HK-2 (cell line): ENCODE measurements at regions not wholly inside any gene's neighbourhood (a gene's known extent, or its start where the extent isn't known, plus 50 kb on each side); places are given as distances from the start of the nearest gene placed in this dataset.
"Not testable (repeated sequence)": the region's sequence is repeated elsewhere in the genome, so short reads cannot be mapped to it uniquely, and the experiment has no call there.

Source experiments
- DNase-seq: peaks from one replicate; pipeline ENCODE4 v3.0.0-alpha.2; 2018; ENCODE audit not compliant: unreplicated experiment

DNA sequence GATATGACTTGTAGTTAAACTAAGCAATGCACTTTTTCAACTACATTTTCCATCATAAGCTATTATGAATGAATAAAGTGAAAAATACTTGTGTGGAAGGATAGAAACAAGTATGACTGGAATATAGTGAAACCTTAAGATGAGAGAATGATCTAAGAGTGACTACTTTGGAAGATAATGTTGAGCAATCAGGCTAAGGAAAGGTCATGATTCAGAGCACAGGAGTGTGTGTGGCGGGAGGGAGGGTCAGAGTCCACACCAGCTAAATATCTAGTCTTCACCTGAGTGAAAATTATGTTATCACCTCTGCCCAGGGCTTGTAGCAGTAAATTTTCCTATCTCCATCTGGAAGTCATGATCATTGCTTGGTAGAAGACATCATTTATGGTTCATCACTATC, 833.4 kb upstream of the ATXN8OS start:
- no peak for DNase-seq

DNA sequence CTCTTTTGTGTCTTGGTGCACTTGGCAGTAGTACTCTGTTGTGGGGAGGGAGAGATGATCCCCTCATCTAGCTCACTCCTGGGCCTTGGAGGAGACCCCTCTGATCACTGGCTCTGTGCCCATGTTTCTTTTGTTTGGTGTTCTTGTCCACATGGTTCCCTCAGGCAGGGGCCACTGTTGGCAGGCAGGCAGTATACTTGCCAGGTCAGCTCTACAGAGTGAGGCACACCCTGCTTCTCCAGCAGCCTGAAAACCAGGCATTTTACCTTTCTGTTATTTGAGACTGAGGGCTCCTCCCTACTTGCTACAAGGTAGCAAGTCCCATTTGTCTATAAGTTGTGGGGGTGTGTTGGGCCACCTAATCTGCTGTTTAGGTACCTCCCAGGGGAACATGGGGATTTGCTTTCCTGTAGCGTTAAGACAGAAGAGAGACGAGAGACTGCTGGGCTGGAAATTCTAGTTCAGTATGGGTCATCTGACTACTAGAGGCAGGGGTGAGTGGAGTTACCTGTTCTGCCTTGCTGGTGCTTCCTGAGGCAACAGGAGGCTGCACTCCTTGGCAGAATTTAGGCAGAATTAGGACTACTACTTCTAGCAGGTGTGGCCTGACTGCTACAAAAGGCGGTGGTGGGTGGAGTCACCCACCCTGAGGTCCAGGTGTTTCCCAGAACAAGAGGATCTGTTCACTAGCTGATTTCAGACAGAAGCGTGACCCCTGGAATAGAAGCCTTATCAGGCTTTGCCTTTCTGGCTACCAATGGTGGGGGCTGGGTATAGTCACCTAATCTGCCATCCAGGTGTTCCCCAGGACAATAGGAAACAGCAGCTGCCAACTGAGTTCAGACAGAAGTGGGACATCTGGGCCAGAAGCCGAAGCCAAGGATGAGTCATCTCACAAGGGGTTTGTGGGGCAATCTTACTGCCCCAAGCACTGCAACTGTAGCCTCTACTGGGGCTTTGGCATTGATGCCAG, 843.0 kb upstream of the ATXN8OS start:
- DNase-seq = no peak

DNA sequence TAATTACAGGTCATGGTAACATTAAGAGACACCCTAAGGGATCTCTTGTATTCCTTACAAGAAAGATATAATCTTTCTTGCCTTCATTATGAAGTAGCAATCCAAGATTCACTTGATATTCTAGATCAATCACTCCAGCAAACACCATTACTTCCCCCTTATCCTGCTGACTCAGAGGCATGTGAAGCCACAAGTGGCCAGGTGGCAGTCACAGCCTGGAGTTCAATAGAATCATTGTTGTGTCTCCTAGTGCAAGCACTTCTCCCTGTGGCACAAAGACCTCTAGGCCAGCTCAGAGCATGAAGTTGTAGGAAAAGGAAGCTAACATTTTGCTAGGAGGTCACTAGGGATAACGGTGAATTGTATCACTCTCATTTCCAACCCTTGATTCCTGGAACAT, 864.3 kb upstream of the ATXN8OS start:
- DNase-seq = no peak

DNA sequence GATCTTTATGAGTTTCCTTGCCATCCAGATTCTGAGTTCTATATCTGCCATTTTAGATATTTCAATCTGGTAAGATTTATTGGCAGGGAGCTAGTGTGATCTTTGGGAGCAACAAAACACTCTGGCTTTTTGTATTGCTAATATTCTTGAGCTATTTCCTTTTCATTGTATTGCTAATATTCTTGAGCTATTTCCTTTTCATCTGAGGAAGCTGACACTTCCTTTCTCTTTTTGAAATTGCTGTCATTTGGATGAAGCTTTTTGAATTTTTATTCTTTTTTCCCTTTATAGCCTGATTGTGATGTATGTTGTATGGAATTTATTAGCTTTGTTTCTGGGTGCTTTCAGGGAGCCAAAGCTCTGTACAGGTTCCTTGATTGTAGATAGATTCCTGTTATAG, 873.5 kb upstream of the ATXN8OS start:
- DNase-seq = no peak

DNA sequence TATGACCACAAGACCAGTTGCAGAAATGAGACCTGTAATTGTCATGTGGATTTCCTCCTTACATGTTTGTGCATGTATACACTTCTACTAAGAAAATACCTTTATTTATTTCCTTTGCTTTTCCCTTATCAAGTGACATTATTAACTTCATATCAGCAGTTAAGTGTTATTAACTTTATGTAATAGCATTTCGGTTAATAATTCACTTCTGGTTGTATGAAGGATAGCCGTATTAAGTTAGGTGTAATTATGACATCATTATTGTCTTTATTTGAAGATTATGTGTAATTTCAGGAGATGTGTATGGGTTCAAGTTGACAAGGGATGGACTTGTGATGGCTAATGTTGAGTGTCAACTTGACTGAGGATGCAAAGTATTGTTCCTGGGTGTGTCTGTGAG, 881.2 kb upstream of the ATXN8OS start:
- DNase-seq = no peak

DNA sequence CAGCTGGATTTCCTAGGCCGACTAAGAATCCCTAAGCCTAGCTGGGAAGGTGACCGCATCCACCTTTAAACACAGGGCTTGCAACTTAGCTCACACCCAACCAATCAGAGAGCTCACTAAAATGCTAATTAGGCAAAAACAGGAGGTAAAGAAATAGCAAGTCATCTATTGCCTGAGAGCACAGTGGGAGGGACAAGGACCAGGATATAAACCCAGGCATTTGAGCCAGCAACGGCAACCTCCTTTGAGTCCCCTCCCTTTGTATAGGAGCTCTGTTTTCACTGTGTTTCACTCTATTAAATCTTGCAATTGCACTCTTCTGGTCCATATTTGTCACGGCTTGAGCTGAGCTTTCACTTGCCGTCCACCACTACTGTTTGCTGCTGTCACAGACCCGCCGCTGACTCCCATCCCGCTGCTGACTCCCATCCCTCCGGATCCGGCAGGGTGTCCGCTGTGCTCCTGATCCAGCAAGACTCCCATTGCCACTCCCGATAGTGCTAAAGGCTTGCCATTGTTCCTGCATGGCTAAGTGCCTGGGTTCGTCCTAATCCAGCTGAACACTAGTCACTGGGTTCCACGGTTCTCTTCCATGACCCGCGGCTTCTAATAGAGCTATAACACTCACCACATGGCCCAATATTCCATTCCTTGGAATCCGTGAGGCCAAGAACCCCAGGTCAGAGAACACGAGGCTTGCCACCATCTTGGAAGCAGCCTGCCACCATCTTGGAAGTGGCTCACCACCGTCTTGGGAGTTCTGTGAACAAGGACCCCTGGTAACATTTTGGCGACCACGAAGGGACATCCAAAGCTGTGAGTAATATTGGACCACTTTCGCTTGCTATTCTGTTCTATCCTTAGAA, 885.8 kb upstream of the ATXN8OS start:
- not testable (repeated sequence) for DNase-seq

DNA sequence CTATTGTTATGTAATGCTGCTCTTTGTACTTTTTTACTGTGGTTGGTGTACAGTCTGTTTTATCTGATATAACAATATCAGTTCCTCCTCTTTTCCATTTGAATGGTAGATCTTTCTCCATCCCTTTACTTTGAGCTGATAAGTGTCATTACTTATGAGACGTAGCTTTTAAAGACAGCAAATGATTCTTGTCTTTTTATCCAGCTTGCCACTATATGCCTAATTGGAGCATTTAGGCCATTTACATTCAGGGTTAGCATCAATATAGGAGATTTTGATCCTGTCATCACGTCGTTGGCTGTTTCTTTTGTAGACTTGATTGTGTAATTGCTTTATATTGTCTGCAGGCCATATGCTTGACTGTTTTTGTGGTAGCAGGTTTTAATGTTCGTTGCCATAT, 894.2 kb upstream of the ATXN8OS start:
- no peak for DNase-seq

DNA sequence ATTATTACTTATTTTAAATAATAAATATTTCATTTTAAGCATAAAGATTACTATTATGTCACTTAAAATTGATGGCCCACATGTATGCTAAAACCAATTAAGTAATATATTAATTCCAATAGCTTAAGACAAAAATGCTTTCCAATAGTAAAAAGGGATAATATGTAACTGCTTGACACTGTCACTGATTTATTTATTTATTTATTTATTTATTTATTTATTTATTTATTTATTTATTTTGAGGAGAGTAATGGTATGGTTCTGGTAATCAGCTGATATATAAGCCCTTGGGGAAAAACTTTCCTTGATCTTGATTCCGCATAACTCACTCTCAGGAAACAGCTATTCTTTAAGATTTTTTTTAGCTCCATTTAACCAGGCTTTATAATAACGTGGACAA, 903.0 kb upstream of the ATXN8OS start:
- no peak for DNase-seq

DNA sequence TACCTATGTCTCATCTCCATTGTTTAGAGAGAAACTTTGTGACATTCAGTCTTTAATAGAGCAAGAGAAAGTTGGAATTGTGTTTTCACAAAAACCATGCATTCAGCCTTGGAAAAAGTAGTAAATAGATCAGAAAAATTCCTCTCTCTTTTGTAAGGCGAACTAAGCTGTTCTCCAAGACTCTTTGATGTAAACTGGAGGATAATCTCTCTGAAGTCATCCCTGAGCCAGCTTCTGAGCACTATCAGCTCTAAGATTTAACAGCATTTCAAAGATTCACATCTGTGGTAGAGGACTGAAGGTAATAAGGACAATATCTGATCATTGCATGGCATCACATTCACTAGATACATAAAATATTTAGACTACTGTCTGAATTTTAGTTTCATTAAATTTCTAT, 904.6 kb upstream of the ATXN8OS start:
- DNase-seq = no peak

DNA sequence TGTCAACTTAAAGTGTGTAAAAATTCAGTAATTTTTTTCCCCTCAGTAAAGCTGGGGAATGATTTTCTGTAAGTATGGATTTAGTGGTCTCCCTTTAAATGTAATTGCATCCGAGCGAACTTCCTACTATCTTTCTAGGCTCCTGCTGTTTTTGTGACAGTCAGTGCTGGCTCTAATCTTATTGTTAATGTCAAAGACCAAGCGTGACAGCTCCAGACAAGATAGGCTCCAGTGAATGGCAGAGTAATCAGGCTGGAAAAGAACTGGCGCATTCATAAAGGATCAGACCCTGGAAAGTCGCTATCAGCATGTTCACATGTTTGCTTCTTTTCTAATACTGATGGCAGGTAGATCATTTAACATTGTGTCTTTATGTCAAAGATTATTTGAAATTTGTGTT, 908.0 kb upstream of the ATXN8OS start:
- no peak for DNase-seq

DNA sequence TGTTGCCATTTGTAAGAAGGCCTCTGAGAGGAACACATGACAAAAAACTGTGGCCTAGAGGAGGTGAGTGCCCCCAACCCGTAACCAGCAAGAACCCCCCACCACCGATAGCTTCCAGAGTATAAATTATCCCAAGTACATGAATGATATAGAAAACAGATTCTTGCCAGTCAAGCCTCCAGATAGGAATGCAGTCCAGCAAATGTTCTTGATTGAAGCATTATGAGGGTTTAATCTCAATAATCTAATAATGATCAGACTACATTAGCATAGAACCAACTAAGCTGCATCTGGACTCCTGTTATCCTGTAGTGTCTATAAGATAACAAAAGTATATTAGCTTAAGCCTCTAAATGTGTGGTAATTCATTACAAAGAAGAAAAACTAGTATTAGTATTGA, 908.9 kb upstream of the ATXN8OS start:
- no peak for DNase-seq

DNA sequence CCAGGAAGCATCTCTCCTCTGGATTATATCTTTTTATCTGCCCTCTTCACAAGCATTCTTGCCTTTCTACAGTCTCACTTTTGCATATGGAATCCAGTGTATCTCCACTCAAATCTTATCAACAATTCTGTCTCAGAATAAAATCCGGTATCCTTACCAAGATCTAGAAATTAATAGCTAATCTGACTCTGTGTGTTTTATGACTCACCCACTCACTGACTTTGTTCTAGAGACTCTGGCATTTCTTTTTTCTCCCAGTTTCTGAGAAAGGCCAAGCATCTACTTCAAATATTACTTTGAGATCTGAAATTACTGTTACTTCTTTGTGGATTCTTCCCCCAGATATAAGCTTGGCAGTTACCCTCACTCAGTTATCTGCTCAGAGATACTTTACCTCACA, 913.5 kb upstream of the ATXN8OS start:
- DNase-seq = no peak

DNA sequence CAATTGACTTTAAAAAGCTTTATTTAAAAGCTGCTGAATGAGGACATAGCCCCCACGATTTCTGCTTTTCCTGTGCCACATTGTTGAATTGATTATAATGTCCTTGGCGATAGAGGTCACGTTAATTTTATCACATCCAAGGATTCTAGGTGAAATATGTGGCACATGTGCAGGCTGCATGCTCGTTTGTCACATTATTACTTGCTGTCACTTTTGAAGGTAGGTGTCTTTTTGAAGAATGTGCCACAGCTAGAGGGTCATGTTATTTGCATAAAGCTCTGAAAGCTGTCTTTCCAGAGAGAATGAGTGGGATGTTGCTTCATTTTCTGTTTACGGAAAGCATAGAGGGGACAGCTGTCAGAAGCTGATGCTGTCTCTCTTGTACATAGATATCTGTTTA, 927.6 kb upstream of the ATXN8OS start:
- DNase-seq = no peak

DNA sequence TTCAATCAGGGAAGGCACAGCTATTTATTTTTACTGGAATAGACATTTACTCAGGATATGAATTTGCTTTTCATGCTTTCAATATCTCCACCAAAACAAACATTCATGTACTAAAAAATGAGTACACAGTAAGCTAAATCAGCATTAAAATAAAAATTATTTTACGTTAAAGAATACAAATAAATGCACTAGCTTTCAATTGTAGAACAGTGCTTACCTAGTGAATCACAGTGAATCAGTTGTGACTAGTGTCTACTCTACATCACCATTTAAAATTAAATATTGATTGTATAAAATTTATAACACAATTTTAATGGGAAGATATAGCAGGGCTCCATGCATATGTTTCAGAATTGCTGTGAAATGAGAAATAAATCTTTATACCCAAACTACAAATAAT, 929.6 kb upstream of the ATXN8OS start:
- no peak for DNase-seq

DNA sequence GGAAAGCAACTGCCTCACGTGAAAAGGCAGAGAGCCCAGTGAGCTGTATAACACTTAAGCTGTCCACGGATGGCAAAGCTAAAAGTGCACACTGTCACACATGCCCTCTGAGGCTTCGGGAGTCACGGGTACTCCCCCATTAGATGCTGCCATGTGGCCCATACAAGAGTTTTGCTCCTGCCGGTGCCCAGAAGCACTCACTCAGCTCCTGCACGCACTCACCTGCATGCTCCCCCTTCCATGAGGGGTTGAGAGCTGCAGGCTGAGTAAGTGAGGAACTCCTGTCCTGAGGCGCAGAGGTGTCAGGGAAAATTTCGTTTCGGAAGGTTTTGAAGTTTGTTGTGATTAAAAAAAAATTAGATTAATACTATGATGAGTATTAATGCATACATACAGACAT, 939.2 kb upstream of the ATXN8OS start:
- DNase-seq = no peak

DNA sequence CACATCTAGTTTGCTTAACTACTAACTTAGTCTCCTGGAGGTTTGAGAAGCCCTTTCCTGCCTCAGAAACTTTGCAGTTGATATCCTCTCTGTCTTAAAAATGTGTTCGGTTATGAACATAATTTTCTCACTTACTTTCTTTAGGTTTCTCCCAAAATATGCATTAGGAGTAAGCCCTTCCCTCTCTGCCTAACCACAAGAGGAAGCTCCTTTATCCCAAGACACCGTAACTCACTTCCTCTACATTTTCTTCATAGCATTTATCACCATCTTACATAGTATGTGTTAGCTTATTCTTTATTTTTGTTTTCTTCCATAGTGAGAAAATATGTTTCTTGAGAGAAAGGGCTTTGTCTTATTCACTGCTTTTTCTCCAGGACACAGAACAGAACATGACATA, 952.5 kb upstream of the ATXN8OS start:
- no peak for DNase-seq

DNA sequence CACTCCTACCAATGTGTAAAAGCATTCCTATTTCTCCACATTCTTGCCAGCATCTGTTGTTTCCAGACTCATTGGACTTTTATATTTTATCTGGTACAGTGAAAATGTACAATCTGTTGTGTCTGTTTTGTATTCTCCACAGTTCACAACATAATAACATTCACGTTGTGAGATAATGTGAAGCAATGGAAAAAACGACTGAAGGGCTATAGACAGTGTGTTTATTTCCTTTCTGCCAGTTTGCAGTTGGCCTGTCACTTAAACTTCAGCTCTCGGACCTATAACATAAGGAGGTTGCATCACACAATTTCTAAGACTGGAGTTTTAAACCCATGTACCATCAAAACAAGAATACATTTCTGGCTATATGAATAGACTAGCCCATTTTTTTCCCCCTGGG, 965.5 kb upstream of the ATXN8OS start:
- DNase-seq = no peak

DNA sequence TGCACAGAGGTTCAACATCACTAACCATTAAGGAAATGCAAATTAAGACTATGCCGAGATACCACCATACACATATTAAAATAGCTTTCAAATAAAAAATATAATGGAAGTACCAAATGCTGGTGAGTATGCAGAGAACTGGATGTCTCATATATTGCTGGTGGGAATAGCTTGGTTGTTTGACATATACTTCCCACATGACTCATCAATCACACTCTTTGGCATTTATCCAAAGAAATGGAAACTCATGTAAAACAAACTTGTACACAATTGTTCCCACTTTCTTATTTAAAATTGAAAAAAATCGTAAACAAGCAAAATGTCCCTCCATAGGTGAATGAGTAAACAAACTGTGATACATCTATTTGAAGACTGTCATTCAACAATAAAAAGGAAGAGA, 982.6 kb upstream of the ATXN8OS start:
- DNase-seq = no peak

DNA sequence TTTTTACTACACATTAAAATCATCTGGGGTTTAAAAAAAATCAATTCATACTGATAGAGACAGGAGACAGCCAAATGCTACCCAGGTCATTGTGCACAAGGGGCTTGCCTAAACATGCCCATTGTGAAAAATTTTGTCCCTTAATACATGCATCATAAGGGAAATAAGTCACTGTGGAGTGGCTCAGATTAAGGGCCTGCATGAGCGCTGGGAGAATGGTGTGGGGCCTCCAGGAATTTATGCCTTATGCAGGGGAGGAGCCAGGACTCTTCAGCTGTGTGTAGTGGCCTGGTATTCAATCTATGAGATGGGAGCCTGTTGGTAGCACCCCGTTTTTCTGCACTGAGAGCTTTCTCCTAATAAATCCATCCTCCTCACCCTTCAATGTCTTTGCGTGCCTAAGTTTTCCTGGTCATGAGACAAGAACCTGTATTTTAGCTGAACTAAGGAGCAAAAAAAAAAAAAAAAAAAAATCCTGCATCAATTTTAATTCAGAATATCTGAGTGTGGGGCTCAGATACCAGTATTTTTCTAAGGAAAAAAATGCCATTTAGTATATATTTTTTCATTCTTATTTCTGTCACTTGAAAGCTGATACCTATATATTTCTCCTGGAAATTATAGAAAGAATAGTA, 997.6 kb upstream of the ATXN8OS start:
- DNase-seq = no peak

DNA sequence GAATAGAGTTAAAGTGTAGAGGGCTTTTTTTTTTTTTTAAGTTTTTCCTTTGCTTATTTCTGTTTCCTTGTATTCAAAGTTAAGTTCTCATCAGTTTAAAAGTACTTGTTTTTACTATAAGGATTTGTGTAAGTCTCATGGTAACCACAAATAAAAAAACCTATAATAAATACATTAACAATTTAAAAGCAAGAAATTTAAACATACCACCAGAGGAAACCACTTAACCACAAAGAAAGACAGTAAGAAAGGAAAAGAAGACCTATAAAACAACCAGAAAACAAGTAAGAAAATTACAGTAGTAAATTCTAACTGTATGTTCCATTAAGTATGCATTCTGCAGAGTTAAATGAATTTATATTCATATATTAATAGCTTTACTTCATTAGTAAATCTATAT, 999.1 kb upstream of the ATXN8OS start:
- DNase-seq = no peak

DNA sequence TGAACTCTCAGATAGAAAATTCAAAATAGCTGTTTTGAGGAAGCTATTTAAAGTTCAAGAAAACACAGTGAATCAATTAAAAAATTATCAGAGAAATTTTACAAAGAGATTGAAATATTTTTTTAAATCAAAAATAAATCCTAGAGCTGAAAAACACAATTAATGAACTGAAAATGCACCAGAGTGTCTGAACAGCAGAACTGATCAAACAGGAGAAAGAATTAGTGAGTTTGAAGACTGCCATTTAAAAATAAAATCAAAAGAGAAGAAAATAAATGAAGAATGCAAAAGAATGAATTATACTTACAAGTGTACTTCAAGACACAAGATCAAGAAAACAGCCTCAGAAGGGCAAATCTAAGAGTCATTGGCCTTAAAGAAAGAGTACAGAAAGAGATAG, 1000.2 kb upstream of the ATXN8OS start:
- DNase-seq = no peak

DNA sequence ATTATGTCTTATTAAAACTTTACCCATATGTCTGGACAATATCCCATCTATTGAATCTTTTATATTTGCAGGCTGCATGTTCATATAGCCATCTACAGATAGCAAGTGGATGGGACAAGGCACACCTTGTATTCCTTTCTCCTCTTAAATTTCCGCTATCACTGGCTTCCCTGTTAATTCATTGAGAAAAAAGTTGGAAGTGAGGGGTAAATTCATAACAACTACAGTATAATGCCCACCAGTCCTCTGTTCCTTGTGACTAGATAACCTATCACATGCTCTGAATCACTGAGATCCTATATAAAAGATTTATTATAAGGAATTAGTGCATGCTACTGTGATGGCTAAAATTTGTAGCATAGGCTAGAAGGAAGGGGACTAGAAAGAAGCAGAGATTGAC, 1005.8 kb upstream of the ATXN8OS start:
- DNase-seq = no peak

DNA sequence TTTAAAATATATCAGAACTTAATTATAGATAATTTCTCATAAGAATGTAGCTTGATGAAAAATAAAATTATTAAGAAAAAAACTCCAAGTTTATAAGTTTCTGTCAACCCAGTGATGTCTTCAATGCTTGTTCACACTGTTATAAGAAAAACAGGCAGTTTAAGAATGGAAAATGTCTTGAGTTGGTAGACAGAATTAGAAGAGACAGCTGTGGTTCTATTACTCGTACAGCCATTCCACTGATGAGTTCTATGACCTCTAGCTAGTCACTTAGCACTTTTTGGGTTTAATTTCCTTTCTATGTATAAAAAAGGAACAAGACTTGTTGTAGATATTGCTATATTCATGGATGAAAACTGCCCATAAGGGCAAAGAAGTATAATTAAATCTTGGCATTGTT, 1013.1 kb upstream of the ATXN8OS start:
- DNase-seq = no peak
